HEK293T (cell line): ENCODE measurements at regions not wholly inside any gene's neighbourhood (a gene's known extent, or its start where the extent isn't known, plus 50 kb on each side); places are given as distances from the start of the nearest gene placed in this dataset.
"Not testable (repeated sequence)": the region's sequence is repeated elsewhere in the genome, so short reads cannot be mapped to it uniquely, and the experiment has no call there.

ENCODE experiments used
- CTCF ChIA-PET: fragments of 350-600 bp; formaldehyde crosslinking; extraction: SDS; loops from one replicate; lab custom pipeline; 2021; ENCODE audit warnings: antibody characterized with exemption, inconsistent platforms; lab: Yijun Ruan, JAX
- POLR2A ChIA-PET: fragments of 350-600 bp; formaldehyde crosslinking; extraction: SDS; loops from one replicate; lab custom pipeline; 2020; ENCODE audit warnings: antibody characterized with exemption, inconsistent platforms; lab: Yijun Ruan, JAX
- DNase-seq: peaks from one replicate; pipeline ENCODE4 v3.0.0; 2012; ENCODE audit warnings: mixed read lengths; ENCODE audit errors: extremely low spot score
- ARNT ChIP-seq: fragments of 450-650 bp; IDR thresholded peaks from 2 replicates; pipeline ENCODE4 v1.6.1; 2017; ENCODE audit warnings: mild to moderate bottlenecking
- BHLHE40 ChIP-seq: fragments of 450-650 bp; IDR thresholded peaks from 2 replicates; pipeline ENCODE4 v1.6.1; 2016; ENCODE audit warnings: mild to moderate bottlenecking, moderate library complexity, borderline replicate concordance
- CTBP1 ChIP-seq: fragments of 450-650 bp; IDR thresholded peaks from 2 replicates; pipeline ENCODE4 v1.6.1; 2016; ENCODE audit warnings: borderline replicate concordance
- ELF4 ChIP-seq: fragments of 450-650 bp; IDR thresholded peaks from 2 replicates; pipeline ENCODE4 v1.6.1; 2017; ENCODE audit warnings: antibody characterized with exemption
- FOXA1 ChIP-seq: fragments of 450-650 bp; IDR thresholded peaks from 2 replicates; pipeline ENCODE4 v1.6.1; 2016; ENCODE audit warnings: mild to moderate bottlenecking
- FOXK2 ChIP-seq: fragments of 450-650 bp; IDR thresholded peaks from 2 replicates; pipeline ENCODE4 v1.6.1; 2016; ENCODE audit warnings: mild to moderate bottlenecking
- FOXM1 ChIP-seq: fragments of 450-650 bp; IDR thresholded peaks from 2 replicates; pipeline ENCODE4 v1.6.1; 2017; ENCODE audit warnings: mild to moderate bottlenecking, borderline replicate concordance
- HDGF ChIP-seq: fragments of 450-650 bp; IDR thresholded peaks from 2 replicates; pipeline ENCODE4 v1.6.1; 2017; ENCODE audit warnings: antibody characterized with exemption, borderline replicate concordance
- L3MBTL2 ChIP-seq: fragments of 450-650 bp; conservative IDR thresholded peaks from 2 replicates; pipeline ENCODE4 v1.6.1; 2016; ENCODE audit warnings: mild to moderate bottlenecking
- LEF1 ChIP-seq: fragments of 450-650 bp; IDR thresholded peaks from 2 replicates; pipeline ENCODE4 v1.6.1; 2017; ENCODE audit warnings: mild to moderate bottlenecking, borderline replicate concordance
- NFRKB ChIP-seq: fragments of 450-650 bp; IDR thresholded peaks from 2 replicates; pipeline ENCODE4 v1.6.1; 2016; ENCODE audit warnings: mild to moderate bottlenecking, moderate library complexity
- SP1 ChIP-seq: fragments of 450-650 bp; IDR thresholded peaks from 2 replicates; pipeline ENCODE4 v1.6.1; 2017
- SUZ12 ChIP-seq: fragments of 450-650 bp; IDR thresholded peaks from 2 replicates; pipeline ENCODE4 v1.6.1; 2016; ENCODE audit warnings: mild to moderate bottlenecking
- TARDBP ChIP-seq: fragments of 450-650 bp; IDR thresholded peaks from 2 replicates; pipeline ENCODE4 v1.6.1; 2016
- ZNF384 ChIP-seq: fragments of 450-650 bp; IDR thresholded peaks from 2 replicates; pipeline ENCODE4 v1.6.1; 2016
- TF ChIP-seq, protein P1 (sequence below): fragments of 450-650 bp; IDR thresholded peaks from 2 replicates; pipeline ENCODE4 v1.6.1; 2016

- no peak for DNase-seq
- CTCF ChIA-PET = no interaction called here
- TF ChIP-seq L3MBTL2 (no peak), BHLHE40 (no peak), CTBP1 (no peak), TARDBP (no peak), HDGF (no peak), SP1 (no peak), FOXA1 (no peak), LEF1 (no peak), ARNT (no peak), FOXM1 (no peak), ZNF384 (no peak), SUZ12 (no peak)
- TF ChIP-seq, protein P1, sequence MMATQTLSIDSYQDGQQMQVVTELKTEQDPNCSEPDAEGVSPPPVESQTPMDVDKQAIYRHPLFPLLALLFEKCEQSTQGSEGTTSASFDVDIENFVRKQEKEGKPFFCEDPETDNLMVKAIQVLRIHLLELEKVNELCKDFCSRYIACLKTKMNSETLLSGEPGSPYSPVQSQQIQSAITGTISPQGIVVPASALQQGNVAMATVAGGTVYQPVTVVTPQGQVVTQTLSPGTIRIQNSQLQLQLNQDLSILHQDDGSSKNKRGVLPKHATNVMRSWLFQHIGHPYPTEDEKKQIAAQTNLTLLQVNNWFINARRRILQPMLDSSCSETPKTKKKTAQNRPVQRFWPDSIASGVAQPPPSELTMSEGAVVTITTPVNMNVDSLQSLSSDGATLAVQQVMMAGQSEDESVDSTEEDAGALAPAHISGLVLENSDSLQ = no peak
- POLR2A ChIA-PET = no interaction called here
These were observed 355.5 kb downstream of the BCL11B start for GRCh38 chr14:98916476-98916875.

DNA sequence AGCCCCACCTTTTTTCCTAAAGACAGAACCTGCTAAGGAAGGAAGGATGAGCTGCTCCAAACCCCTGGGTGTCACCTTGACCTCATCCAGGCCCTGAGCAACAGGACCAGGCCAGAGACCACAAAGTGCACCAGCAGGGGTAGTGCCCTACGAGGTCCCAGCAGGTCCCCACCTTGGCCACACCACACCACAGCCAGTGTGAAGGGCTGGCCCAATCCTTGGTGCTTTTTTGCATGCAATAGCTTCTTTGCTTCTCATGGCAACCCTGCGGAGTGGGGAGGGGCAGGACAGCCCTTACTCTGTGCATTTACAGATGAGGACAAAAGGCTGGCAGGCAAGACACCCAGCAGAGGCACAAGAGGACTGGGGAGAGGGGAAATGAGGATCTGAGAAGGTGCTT lies 352.6 kb downstream of the BCL11B start:
- TF ChIP-seq BHLHE40 (no peak), SUZ12 (no peak), CTBP1 (no peak), FOXM1 (no peak), ARNT (no peak), L3MBTL2 (no peak)
- DNase-seq = no peak
- ChIA-PET POLR2A (no interaction called here), CTCF (no interaction called here)

DNA sequence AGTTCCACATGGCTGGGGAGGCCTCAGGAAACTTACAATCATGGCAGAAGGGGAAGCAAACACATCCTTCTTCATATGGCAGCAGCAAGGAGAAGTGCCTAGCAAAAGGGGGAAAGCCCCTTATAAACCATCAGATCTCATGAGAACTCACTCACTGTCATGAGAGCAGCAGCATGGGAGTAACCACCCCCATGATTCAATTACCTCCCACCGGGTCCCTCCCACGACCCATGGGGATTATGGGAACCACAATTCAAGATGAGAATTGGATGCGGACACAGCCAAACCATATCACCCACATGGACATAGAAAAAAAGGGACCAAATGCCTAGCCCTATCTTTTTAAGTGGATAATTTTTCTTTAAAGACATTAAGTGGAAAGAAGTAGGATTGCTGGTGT lies 350.7 kb downstream of the BCL11B start:
- POLR2A ChIA-PET, DNase-seq, CTCF ChIA-PET: not testable (repeated sequence)

- POLR2A ChIA-PET = no interaction called here
- CTCF ChIA-PET = no interaction called here
- DNase-seq = no peak
- TF ChIP-seq BHLHE40 (no peak), SUZ12 (no peak), ELF4 (no peak), NFRKB (no peak), FOXK2 (no peak), ARNT (no peak), HDGF (no peak), SP1 (no peak), CTBP1 (no peak), FOXA1 (no peak), ZNF384 (no peak)
- TF ChIP-seq, protein P1 = no peak
These were observed 348.4 kb downstream of the BCL11B start for GRCh38 chr14:98923596-98923995.

GRCh38 chr14:98924046-98924445 lies 348.0 kb downstream of the BCL11B start:
- TF ChIP-seq ELF4 (no peak), LEF1 (no peak), FOXK2 (no peak), HDGF (no peak), SUZ12 (no peak), TARDBP (no peak), BHLHE40 (no peak), ZNF384 (no peak)
- TF ChIP-seq, protein P1 = no peak
- CTCF ChIA-PET = no interaction called here
- POLR2A ChIA-PET = no interaction called here
- no peak for DNase-seq

DNA sequence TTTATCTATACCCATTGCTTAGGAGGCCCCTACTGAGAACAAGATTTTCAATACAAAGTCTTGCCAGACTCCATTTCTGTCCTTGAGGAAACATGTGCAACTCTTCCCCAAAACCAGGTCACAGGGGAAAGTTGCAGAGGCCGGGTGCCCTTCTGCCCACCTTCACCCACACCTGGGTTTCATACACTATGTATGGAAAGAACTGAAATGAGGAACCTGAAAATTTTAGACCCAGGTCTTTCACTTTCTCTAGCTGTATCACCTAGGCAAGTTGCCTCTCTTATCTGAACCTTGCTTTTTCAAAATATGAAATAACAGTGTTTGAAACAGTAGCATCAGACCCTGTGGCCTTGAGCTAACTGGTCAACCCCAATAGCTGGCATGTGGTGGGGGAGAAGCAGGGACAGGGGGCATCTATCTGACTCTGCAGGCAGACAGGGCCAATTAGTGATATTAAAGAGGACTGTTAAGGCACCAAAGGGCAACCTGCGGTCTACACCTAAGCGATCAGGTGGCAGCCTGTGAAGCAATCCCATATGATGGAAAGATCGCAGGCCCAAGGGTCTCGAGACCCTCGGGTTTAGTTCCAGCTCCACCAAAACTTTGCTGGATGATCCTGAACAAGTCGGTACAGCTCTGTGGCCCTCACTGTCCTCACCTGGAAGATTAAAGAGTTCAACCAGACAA lies 346.5 kb downstream of the BCL11B start:
- ChIA-PET CTCF (no interaction called here), POLR2A (no interaction called here)
- TF ChIP-seq FOXA1 = no peak
- no peak for TF ChIP-seq BHLHE40
- no peak for TF ChIP-seq ZNF384
- no peak for TF ChIP-seq TARDBP
- TF ChIP-seq, protein P1 = no peak
- no peak for TF ChIP-seq FOXM1
- TF ChIP-seq L3MBTL2 = no peak
- TF ChIP-seq CTBP1 = no peak
- TF ChIP-seq SP1 = no peak
- TF ChIP-seq ELF4 = no peak
- no peak for TF ChIP-seq SUZ12
- TF ChIP-seq ARNT = no peak
- TF ChIP-seq LEF1 = no peak
- no peak for TF ChIP-seq FOXK2
- DNase-seq = no peak
